NK-92 treated with Interleukin-12 subunit alpha and Interleukin-12 subunit beta, amount 100 ng/mL, for 24 hours (cell line): ENCODE measurements at regions not wholly inside any gene's neighbourhood (a gene's known extent, or its start where the extent isn't known, plus 50 kb on each side); places are given as distances from the start of the nearest gene placed in this dataset.

Experiments
- DNase-seq: peaks from one replicate; lab custom pipeline; 2025; lab: John Stamatoyannopoulos, UW

DNA sequence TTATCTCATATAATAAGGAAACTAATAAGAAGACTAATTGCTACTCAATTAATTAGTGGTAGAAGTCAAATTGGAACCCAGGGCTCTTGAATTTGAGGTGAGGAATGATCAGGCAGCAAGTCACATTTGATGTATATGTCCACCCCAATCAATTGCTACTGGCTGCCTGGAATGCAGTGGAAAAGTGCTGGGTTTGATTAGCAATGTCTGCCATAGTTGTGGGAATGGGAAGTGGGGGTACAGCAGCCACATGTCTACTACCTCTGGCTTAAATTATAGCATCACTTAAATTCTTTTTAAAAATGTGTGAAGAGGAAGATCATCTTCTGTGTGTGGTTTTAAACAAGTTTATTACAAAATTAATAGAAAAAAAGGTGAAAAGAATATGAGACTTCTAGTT, 50.8 kb upstream of the NAV2 start:
- no peak for DNase-seq

DNA sequence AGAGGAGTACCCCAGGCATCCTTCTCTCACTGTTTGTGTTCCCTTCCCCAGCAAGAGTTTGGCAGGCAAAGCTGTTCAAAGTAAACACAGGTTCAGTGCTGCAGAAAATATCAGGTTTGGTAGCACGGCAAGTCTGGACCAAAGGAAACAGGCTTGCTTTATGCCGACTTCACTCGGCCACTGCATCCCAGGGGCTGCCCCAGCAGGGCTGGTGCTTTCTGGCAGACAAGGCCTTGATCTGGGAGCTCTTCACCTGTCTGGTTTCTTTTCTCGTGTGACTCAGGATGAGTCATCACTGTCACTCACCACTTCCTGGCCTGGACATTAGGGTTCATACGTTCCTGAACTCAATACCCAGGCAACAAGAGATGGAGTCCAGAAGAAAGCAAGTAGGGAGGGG, 52.6 kb upstream of the NAV2 start:
- DNase-seq: peak; percentile 30

DNA sequence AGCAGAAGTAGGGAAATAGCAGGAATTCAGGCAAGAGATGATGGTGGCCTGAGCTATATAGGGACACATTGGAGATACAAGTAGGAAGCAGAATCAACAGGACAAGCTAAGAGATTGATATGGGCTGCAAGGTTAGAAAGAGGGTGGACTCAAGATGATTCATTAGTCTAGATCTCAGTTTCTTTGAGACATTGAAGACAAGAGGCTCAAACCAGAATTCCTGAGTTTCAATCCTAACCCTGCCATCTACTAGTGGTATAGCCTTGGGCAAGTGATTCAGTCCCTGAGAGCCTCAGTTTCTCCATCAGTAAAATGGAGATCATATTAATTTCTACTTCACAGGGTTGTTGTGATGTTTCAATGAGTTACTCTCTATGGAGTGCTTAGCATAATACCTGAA, 53.1 kb upstream of the NAV2 start:
- DNase-seq: no peak

DNA sequence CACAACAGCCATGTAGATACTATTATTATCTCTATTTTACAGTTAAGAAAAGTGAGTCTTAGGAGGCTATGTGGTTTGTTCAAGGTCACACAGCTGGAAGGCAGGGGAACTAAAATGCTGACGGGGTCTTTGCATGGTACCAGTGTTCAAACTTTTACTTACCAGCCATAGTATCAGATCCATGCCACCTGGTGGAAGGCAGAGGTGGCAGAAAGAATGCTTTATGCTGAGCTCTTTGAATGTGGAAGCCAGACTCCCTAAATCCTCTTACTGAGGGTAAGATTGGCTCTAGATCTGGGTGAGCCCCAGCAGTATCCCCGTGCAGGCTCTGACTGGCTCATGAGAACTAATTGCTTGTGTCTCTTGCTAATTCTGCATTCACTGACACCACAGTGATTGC, 54.3 kb upstream of the NAV2 start:
- no peak for DNase-seq

DNA sequence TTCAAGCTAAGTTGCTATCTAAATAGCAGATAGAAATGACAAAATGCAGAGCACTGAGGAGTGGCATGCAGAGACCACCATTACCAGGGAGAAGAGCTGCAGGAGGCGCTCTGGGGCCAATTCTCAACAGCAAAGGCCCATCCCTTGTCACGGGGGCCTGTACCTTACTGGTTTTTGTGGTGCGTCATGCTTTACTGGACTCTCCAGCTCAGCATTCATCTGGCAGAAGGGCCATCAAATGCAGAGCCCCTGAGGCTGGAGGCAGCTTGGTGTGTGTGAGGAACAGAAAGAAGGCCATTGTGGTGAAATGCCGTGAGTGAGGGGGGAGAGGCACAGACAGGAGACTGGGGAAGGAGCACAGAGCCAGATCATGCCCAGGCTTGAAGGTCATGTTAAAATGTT, 56.5 kb upstream of the NAV2 start:
- no peak for DNase-seq

DNA sequence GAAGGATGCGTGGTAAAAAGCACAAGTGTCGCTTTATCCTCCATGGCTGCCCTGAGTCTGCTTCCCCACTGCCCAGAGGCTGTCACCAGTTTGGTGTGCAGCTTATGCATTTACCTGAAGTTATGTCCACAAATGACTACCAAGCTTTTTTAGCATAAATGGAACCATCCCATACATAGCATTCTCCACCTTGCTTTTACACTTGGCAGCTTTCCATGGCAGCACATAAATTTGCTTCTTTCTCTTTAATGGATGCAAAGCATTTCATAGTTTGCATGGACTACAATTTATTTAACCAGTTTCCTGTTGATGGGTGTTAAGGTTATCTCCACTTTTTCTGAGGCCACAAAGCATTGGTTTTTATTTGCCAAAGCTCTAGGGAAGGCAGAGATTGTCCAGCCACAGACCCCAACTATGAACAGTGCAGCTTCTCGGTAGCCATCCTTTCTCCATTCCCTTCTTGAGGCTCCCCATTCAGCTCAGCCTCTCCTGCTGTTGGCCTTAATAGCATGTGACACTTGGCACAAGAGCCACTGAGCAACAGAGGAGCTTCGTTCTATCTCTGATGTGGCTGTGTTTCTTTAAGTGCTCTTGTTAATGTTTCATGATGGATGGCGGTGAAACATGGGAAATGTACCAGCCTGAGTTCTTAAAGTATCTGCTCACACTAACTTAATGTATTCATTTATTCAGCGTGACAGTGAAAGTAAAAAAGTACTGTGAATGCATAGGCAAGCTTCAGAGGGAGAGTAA, 59.8 kb upstream of the NAV2 start:
- DNase-seq: no peak

DNA sequence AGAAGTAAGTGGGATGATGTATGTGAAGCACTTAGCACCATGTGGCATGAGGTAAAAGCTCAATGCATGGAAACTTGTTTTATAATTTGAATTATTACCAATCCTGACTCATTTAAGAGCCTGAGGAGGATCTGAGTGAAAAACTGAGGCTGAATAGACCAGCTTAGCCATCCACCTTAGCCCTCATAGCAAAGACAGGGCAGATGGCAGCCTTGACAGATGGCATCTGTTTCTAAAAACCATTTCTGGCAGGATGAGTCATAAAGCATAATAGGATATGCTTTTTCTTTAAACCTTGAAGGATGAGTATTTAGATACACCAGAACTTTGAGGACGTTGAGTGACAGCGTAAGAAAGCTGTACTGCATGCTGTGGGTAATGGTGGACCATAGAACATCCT, 61.0 kb upstream of the NAV2 start:
- no peak for DNase-seq

DNA sequence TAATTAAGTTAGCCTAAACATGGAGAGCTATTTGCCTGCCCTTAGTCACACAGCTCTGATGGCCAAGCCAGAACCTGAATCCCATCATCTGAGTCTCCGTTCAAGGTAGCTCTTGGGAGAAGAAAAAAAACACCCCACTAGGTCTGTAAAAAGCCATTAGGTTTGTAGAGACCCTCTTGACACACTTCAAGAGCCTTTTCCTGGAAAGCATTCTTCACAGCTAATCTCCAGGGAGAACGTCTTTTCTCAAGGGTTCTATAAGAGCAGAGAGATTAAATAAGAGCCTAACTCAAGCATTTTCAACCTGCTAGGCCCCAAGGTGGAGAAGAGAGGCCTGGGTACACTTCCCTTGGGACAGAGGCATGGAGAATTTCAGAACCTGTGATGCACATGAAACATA, 61.6 kb upstream of the NAV2 start:
- no peak for DNase-seq

DNA sequence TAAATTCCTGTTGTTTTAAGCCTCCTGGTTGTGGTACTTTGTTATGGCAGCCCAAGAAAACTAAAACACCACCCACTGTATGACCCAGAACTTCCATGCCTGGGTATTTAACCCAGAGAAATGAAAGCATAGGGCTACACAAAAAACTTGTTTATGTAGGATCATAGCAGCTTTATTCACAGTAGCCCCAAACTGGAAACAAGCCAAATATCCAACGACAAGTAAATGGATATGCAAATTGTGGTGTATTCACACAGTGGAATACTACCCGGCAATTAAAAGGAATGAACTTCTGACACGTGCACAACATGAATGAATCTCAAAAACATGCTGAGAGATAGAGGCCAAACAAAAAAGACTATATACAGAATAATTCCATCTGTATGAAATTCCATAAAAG, 62.2 kb upstream of the NAV2 start:
- DNase-seq: no peak

DNA sequence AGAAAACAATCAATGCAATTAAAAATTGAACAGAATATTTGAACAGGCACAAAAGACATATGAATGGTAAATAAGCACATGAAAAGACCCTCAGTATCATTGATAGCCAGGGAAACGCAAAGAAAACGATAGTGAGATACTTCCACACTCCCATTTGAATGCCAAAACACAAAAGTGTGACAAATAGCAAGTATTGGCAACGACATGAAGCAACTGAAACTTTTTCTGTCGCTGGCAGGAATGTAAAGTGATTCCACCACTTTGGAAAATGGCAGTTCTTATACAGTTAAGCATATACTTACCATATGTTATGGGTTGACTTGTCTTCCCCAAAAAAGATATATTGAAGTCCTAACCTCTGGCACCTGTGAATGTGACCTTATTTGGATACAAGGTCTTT, 62.9 kb upstream of the NAV2 start:
- DNase-seq: no peak

DNA sequence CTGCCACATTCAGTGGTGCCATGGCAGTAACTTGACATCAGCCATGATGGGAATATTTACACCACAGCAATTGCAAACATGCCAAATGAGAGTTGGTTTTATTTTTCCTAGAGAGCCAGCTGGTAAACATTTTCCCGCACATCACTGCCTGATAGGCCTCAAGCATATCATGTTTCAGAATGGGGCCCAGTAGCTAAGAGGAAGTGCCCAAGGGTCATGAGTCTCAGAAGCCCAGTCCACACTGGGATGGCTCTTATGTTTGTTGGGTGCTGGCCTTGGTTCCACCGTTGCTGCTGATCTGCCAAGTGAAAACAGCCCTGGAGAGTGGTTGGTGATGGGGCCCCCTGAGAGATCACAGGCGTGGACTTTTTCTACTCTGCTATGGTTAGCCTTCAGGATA, 64.3 kb upstream of the NAV2 start:
- no peak for DNase-seq

DNA sequence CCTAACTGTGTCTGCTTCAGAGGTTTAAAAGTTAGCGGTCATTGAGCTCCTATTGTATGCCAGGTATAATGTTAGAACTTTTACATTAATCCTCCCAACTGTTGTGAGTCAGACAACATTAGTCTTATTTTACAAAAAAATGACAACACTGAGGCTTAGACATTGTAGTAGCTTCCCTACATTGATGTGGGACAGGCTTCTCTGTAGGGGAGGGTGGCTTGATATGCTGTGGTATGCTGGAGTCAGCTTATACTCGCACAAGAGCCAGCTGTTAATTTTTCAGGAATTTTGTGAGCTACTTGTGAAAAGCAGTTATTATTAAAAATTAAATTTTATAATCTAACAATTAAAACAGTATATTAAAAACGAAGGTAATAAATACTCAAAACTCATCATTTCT, 64.8 kb upstream of the NAV2 start:
- no peak for DNase-seq

DNA sequence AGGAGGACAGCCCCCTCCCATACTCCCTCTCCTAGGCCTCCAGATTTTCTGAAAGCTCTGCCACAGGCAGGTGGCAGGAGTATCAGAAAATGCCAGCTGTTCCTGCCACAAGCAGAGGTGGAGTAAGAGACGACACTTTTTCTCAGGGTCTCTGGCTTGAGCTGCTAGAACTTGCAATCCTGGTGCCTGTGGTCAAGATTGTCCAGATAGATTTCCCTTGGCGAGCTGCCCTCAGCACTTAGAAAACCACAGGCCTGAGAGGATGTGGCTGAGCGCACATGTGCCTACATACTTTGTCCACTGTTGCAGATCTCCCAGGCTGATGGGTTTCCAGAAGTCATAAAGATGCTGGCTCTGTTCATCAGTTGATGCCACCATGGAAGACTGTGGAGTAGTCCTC, 65.7 kb upstream of the NAV2 start:
- no peak for DNase-seq

DNA sequence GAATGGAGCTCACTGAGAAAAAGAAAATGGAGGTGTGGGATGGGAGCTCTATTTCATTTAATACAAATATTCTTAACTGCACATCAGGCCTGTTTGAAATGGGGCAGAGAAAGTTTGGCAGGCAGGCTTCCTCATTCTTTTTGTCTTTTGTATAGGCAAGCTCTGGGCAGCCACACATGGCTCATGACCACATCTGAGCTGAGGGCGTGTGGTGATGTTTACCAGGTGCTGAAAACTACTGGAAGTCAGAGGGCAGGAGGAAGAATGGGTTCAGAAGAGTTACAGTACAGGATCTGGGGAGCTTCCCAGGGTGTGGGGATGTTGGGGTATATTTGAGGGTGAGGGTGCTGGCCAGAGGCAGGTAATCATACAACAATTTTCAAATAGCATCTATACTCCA, 66.3 kb upstream of the NAV2 start:
- DNase-seq: no peak

DNA sequence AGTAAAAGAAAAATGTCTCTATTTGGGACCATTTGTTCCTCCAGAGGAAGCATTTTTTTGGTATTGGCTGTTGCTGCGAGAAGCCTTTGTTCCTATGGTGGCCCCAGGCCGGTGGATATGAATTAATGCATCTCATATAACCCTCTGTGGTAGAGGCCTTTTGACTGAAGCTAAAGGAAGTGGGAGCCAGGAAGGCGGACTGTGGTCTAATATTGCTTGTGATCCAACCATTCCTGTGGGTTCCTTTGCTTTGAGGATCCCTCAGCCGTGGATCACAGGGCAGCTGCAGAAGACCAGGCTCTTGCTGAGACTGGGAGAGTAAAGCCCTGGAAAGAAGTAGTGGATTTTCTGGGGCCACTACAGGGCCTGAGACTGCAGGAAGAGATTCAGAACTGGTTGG, 68.3 kb upstream of the NAV2 start:
- DNase-seq: no peak

DNA sequence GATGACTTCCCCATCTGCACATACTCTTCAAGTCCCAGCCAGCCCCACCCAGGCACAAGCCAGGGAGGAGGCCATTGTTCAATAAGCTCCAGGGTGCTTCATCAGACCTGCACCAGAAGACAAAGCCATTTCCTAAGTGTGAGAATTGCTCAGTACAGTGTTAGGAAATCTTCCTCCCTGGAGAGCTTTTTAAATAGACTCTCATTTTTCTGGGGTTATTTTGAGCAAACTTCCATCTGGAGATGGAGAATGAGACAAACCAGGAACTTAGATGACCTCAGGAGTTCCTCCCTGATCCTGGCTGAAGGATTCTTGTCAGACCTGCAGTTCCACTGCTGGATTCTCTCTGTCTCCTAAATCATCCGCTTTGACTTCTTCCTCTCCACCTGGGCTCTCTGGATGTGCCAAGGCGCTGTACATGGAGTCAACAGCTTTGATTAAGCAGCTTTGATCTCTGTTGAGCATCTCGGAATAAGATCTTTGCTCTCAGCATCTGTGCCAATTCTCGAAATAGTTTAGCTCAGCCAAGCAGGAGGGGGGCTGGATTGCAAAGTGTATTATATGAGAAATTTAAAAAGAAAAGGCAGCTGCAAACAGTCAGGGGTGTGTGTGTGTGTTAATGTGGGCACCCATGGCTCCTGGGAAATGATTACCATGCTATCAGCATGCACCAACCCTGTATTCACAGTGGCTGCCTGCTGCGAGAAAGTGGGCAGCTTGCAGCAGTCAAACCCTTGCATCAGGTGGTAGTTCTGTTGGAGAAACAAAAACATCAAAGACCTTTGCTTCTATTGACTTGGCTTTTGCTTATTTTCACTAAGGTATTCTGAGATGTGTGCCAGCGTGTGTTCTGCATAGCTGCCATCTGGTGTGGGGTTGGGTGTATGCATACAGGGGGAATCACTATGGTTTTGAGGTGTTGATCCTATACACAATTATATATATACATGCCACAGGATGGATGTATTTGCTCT, 70.2 kb upstream of the NAV2 start:
- DNase-seq: no peak

DNA sequence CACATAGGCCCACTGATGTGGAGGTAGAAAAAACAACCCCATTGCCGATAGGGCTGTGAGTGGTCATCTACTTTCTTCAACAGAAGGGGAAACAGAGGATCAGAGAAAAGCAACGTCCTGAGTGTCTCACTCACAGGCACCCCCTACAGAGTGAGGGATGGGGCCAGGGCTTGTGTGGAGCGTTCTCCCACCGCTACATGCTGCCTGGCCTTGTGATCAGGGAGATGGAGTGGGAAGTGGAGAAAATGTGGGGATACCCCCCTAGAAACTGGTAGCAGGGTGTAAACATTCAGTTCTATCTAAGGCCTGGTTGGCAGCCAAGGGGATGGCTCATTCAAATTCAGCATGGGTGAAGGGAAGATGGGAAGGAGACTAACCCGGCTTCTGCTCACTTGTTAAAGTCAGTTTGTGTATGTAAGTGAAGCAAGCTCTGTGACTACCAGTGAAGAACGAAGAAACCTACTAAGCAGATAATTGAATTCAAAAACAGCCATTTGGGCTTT, 73.0 kb upstream of the NAV2 start:
- DNase-seq: no peak

DNA sequence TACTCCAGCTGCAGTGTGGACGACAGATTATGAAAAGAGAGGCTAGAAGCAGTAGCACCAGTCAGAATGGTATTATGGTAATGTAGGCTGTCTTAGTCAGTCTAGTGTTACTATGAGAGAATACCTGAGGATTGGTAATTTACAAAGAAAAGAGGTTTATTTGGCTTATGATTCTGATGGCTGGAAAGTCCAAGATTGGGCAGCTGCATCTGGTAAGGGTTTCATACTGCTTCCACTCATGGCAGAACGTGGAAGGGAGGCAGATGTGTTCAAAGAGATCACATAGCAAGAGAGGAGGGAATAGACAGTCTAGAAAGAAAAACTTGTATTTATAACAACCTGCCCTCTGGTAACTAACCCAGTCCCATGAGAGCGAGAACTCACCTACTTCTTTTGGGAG, 77.3 kb upstream of the NAV2 start:
- no peak for DNase-seq

DNA sequence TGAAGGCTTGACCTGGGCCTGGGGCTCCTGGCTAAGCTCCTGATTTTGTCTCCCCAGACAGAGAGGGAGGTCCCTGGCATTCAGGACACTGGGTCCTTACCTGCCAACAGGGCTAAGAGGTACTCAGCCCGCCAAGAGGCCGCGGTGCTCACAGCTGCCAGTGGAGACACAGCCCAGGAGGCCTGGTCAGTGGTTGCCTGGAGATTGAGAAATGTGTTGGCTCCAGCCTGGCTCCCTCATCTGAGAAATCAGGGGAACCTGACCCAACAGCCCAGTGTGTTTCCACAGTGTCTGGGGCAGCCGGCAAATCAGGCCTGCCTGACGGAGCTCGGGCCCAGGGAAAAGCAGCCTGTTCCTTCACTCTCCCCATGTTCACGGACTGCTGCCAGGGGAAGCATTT, 79.4 kb upstream of the NAV2 start:
- DNase-seq: no peak

DNA sequence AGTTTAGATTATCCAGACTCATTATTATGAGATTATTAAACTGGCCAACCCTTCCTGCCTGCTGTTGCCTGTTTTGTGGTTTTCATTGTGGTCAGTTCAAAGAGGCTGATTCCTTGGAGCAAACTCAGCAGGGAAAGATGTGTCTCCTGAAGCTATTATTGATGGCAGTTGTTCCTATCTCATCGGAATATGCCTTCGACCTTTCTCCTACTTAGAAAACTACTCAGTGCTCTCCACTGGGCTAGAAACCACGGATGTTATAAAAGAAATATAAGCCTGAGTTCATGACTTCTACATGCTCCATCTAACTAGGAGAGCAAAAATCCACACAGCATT, 80.2 kb upstream of the NAV2 start:
- no peak for DNase-seq

DNA sequence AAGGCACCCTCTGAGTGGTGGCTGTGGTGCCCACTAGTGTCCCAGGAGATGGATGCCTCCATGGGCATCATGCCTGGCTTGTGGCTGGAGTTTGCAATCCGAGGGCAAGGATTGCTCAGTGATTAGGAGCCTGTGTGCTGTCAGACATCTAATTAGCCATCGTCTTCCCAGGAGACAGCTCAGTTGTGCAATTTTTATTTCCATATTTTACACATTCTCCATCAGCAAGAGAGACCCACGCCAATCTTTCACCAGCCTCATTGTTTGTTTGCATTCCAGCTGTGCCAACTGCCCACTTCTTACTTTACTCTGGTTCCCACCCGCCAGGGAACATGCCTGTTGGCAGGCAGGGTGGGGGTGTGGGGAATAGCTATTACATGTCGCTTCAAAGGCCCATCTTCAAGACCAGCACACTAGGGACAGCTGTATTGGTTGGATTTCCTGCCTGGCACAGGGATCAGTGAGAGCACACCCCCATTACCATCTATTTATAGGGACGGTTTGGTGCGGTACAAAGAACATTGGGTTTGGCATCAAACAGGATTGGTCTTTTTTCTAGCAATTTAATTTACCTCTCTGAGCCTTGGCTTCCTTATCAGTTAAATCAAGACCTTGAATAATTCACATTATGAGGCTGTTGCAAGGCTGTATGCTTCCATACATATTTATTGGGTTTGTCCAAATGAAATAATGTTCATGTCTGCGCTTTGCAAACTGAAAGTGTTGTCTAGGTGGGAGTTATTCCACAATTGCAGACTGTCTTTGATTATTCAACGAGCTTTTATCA, 80.7 kb upstream of the NAV2 start:
- DNase-seq: no peak

DNA sequence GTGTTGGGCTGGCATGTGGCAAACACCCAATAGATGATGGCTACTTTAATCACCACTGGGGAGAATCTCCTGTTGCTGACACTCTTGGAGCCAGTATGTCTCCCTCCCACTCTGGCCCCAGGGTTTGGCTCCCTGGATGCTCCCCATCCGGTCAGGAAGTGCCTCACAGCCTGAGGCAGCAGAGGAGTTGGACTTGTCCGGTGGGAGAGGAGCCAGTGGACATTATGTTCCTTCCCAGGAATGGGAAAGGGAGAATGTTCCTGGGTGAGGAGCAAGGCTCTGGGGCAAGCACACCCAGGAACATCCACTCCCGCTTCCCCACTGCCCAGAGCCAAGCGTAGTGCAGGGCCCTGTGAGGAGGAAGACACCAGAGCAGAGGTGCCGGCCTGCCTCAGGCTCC, 84.6 kb upstream of the NAV2 start:
- DNase-seq: no peak

DNA sequence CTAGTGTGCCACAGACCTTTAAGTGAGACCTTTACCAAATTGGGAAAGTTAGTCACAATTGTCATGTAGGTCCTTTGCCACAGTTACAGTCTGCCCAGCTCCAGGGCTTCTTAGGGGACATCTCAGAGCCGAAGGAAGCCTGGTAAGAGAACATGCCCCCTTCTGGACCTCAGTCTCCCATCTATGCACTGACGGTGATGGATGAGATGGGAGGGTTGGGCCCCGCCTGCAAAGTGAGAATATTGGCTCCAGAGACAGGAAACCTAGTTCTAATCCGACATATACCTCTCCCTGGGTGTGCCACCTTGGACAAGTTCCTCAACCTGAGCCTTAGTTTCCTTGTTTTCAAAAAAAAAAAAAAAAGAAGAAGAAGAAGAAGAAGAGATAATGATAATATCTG, 85.1 kb upstream of the NAV2 start:
- DNase-seq: no peak
